ENCODE measurements at regions not wholly inside any gene's neighbourhood (a gene's known extent, or its start where the extent isn't known, plus 50 kb on each side); places are given as distances from the start of the nearest gene placed in this dataset.

- DNase-seq (ENCODE audit: low spot score): no peak
- CTCF ChIA-PET (ENCODE audit: unreplicated experiment): no interaction called here
- intact Hi-C loops (cut with micrococcal nuclease; ENCODE audit: unreplicated experiment): no loop called here
- POLR2A ChIA-PET: interaction anchor here (0.6 kb wide), 1 partner anchor 84 kb away, joined by 3 read pairs; no protein-coding TSS in a partner anchor
- BruUV-seq (replicated peaks): no TSS peak
- no peak for TF ChIP-seq CTCF (conservative IDR thresholded peaks at IDR 0.05; ENCODE audit: low read length)
- no peak for TF ChIP-seq EZH2phosphoT487 (IDR thresholded peaks at IDR 0.05; ENCODE audit: borderline replicate concordance, low read depth, low read length)
- Histone ChIP-seq H3K9me2 (ENCODE audit: insufficient read depth, low read length) (no peaks in the 10 kb centered on the region), H2AFZ (ENCODE audit: low read length) (no peak overlapping the region), H3K4me2 (ENCODE audit: low read length) (no peak overlapping the region), H3K9me3 (ENCODE audit: low read length) (no peaks in the 10 kb centered on the region), H4K20me1 (ENCODE audit: insufficient read depth, low read length) (no peaks in the 10 kb centered on the region), H3K36me3 (ENCODE audit: insufficient read depth, low read length) (no peaks in the 10 kb centered on the region), H3K27ac (ENCODE audit: low read depth, low read length, poor library complexity, severe bottlenecking) (no peak overlapping the region), H3K4me3 (ENCODE audit: low read depth, low read length, poor library complexity, severe bottlenecking) (no peak overlapping the region), H3K4me1 (ENCODE audit: insufficient read depth, low read length, poor library complexity, severe bottlenecking) (no peaks in the 10 kb centered on the region), H3K79me2 (ENCODE audit: insufficient read depth, low read depth, low read length) (no peaks in the 10 kb centered on the region)
Measured at GRCh38 chr4:41446391-41446790, 91.6 kb upstream of the LIMCH1 start.

- no peak for DNase-seq (ENCODE audit: low spot score)
- intact Hi-C loops (cut with micrococcal nuclease; ENCODE audit: unreplicated experiment): no loop called here
- Histone ChIP-seq H3K79me2 (ENCODE audit: insufficient read depth, low read depth, low read length) (no peaks in the 10 kb centered on the region), H3K9me2 (ENCODE audit: insufficient read depth, low read length) (no peaks in the 10 kb centered on the region), H3K4me3 (ENCODE audit: low read depth, low read length, poor library complexity, severe bottlenecking) (no peak overlapping the region), H3K4me1 (ENCODE audit: insufficient read depth, low read length, poor library complexity, severe bottlenecking) (no peaks in the 10 kb centered on the region), H3K9me3 (ENCODE audit: low read length) (no peaks in the 10 kb centered on the region), H3K27ac (ENCODE audit: low read depth, low read length, poor library complexity, severe bottlenecking) (no peak overlapping the region), H2AFZ (ENCODE audit: low read length) (no peak overlapping the region), H4K20me1 (ENCODE audit: insufficient read depth, low read length) (no peaks in the 10 kb centered on the region), H3K36me3 (ENCODE audit: insufficient read depth, low read length) (no peaks in the 10 kb centered on the region), H3K4me2 (ENCODE audit: low read length) (no peak overlapping the region)
- CTCF ChIA-PET (ENCODE audit: unreplicated experiment): no interaction called here
- no TSS peak for BruUV-seq (replicated peaks)
- POLR2A ChIA-PET: no interaction called here
- no peak for TF ChIP-seq CTCF (conservative IDR thresholded peaks at IDR 0.05; ENCODE audit: low read length)
- no peak for TF ChIP-seq EZH2phosphoT487 (IDR thresholded peaks at IDR 0.05; ENCODE audit: borderline replicate concordance, low read depth, low read length)
Measured at GRCh38 chr4:41446981-41447725, 90.8 kb upstream of the LIMCH1 start.

- H3K4me2 ChIP-seq (ENCODE audit: low read length): no peak overlapping the region
- no peak overlapping the region for H3K4me3 ChIP-seq (ENCODE audit: low read depth, low read length, poor library complexity, severe bottlenecking)
- intact Hi-C loops (cut with micrococcal nuclease; ENCODE audit: unreplicated experiment): no loop called here
- ChIA-PET POLR2A (no interaction called here), CTCF (ENCODE audit: unreplicated experiment) (interaction anchor here (1.1 kb wide), 1 partner anchor 15 kb away, joined by 3 read pairs; no protein-coding TSS in a partner anchor)
- H3K4me1 ChIP-seq (ENCODE audit: insufficient read depth, low read length, poor library complexity, severe bottlenecking): no peaks in the 10 kb centered on the region
- no TSS peak for BruUV-seq (replicated peaks)
- H3K79me2 ChIP-seq (ENCODE audit: insufficient read depth, low read depth, low read length): no peaks in the 10 kb centered on the region
- TF ChIP-seq CTCF (conservative IDR thresholded peaks at IDR 0.05; ENCODE audit: low read length) (no peak), EZH2phosphoT487 (IDR thresholded peaks at IDR 0.05; ENCODE audit: borderline replicate concordance, low read depth, low read length) (no peak)
- H3K9me3 ChIP-seq (ENCODE audit: low read length): no peaks in the 10 kb centered on the region
- no peaks in the 10 kb centered on the region for H3K9me2 ChIP-seq (ENCODE audit: insufficient read depth, low read length)
- DNase-seq (ENCODE audit: low spot score): no peak
- no peak overlapping the region for H2AFZ ChIP-seq (ENCODE audit: low read length)
- no peaks in the 10 kb centered on the region for H3K36me3 ChIP-seq (ENCODE audit: insufficient read depth, low read length)
- no peak overlapping the region for H3K27ac ChIP-seq (ENCODE audit: low read depth, low read length, poor library complexity, severe bottlenecking)
- H4K20me1 ChIP-seq (ENCODE audit: insufficient read depth, low read length): no peaks in the 10 kb centered on the region
Measured at GRCh38 chr4:41448934-41449333, 89.0 kb upstream of the LIMCH1 start.

Data from OCI-LY7 (cell line).